NB4 (cell line): ENCODE measurements at regions not wholly inside any gene's neighbourhood (a gene's known extent, or its start where the extent isn't known, plus 50 kb on each side); places are given as distances from the start of the nearest gene placed in this dataset.

Source experiments
- MAX ChIP-seq: IDR thresholded peaks from 2 replicates; pipeline ENCODE4 v1.6.1; 2011; ENCODE audit warnings: low read depth, low read length
- MYC ChIP-seq: IDR thresholded peaks from 2 replicates; pipeline ENCODE4 v1.6.1; 2011; ENCODE audit warnings: low read depth, low read length
- POLR2A ChIP-seq: IDR thresholded peaks from 2 replicates; pipeline ENCODE4 v1.6.1; 2011; ENCODE audit warnings: mild to moderate bottlenecking; ENCODE audit not compliant: insufficient read length; ENCODE audit errors: extremely low read depth
- TF ChIP-seq, protein P1 (sequence below): IDR thresholded peaks from one replicate; pipeline ENCODE4 v1.5.1; 2012; ENCODE audit warnings: low read depth, low read length

DNA sequence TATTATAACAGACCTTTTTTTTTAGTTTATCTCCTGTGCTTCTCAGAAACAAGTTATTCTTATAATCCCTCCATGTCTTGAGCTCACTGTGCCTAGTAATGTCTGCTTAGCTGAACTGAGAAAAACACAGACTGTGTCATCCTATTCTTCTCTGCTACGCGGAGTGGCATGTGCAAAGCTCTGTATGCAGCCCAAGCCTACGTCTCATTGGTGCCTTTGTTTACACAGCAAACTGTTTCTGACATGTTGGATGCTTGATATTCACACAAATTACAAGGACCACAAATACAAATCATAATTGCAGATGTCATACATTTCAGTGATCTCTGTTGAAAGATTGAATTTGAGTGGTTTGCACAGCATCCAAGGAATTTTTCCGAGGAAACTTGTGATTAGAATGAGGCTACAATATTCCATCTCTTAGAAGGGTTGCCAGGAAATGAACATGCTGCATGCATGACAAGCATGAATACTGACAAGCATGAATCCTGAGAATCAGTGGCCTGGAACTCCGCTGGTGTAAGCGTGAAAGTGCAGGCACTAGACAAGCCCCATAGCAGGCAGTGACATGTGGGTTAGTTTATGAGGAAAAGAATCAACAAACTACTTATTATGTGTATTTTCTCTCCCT is 128.4 kb upstream of the SGK1 start:
- TF ChIP-seq, protein P1, sequence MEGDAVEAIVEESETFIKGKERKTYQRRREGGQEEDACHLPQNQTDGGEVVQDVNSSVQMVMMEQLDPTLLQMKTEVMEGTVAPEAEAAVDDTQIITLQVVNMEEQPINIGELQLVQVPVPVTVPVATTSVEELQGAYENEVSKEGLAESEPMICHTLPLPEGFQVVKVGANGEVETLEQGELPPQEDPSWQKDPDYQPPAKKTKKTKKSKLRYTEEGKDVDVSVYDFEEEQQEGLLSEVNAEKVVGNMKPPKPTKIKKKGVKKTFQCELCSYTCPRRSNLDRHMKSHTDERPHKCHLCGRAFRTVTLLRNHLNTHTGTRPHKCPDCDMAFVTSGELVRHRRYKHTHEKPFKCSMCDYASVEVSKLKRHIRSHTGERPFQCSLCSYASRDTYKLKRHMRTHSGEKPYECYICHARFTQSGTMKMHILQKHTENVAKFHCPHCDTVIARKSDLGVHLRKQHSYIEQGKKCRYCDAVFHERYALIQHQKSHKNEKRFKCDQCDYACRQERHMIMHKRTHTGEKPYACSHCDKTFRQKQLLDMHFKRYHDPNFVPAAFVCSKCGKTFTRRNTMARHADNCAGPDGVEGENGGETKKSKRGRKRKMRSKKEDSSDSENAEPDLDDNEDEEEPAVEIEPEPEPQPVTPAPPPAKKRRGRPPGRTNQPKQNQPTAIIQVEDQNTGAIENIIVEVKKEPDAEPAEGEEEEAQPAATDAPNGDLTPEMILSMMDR, result no peak
- TF ChIP-seq POLR2A (no peak), MYC (no peak), MAX (no peak)
